ENCODE measurements at regions not wholly inside any gene's neighbourhood (a gene's known extent, or its start where the extent isn't known, plus 50 kb on each side); places are given as distances from the start of the nearest gene placed in this dataset.

- intact Hi-C loops (cut with DNase I) = no loop called here
- DNase-seq (no peak), ATAC-seq (no peak)
- no peaks in the 10 kb centered on the region for H3K36me3 ChIP-seq
- no peak overlapping the region for H3K27ac ChIP-seq
- peaks cover 0 to 8% (median 0%) of the 10 kb centered on the region in 11 donors for H3K9me3 ChIP-seq
- no peak overlapping the region for H3K4me3 ChIP-seq
- H3K4me1 ChIP-seq = no peaks in the 10 kb centered on the region
- H3K27me3 ChIP-seq = no peaks in the 10 kb centered on the region
- WGBS, 2 donors = 94% methylated on average over 5 of the region's 5 CpGs
- TF ChIP-seq CTCF (IDR thresholded peaks at IDR 0.05) = no peak
These were observed 223.0 kb upstream of the ADAMTS5 start for GRCh38 chr21:27189870-27190269.

- Histone ChIP-seq H3K27ac (no peak overlapping the region), H3K27me3 (no peaks in the 10 kb centered on the region), H3K4me3 (no peak overlapping the region), H3K4me1 (peaks cover 0 to 7% (median 0%) of the 10 kb centered on the region in 9 donors), H3K9me3 (no peaks in the 10 kb centered on the region), H3K36me3 (no peaks in the 10 kb centered on the region)
- TF ChIP-seq CTCF (IDR thresholded peaks at IDR 0.05) = no peak
- DNase-seq (no peak), ATAC-seq (peak in 3 of 8 donors; percentile 40 to 61 (median 57))
- intact Hi-C loops (cut with DNase I) = no loop called here
These were observed 206.2 kb upstream of the ADAMTS5 start for GRCh38 chr21:27173053-27173452.

- 55 to 71% methylated on average over 1 of the region's 1 CpG for WGBS, 2 donors
These were observed 204.8 kb upstream of the ADAMTS5 start for GRCh38 chr21:27171707-27172106.

DNA sequence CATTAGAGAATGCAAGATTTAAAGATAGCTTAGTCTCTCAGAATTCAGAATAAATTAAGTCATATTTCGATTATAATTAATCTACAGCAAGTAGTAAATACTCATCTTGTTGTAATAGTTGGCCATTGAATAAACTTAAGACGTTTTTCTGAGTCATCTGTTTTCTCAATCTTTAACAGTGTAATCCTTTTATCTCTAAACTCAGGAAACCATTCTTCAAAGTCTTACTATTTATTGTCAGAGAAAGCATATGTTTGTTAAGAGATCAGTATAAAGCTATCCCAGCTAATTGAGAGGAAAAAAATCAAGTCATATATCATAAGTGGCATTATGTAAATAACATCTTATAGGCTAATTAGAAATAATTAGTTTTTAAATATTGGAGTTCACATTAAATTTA is 201.2 kb upstream of the ADAMTS5 start:
- no peak for TF ChIP-seq CTCF (IDR thresholded peaks at IDR 0.05)
- Histone ChIP-seq H3K27me3 (no peaks in the 10 kb centered on the region), H3K4me3 (no peak overlapping the region), H3K9me3 (peaks cover 0 to 4% (median 0%) of the 10 kb centered on the region in 11 donors), H3K27ac (no peak overlapping the region), H3K36me3 (no peaks in the 10 kb centered on the region), H3K4me1 (peaks cover 0 to 7% (median 0%) of the 10 kb centered on the region in 9 donors)
- ATAC-seq (no peak), DNase-seq (no peak)
- intact Hi-C loops (cut with DNase I) = no loop called here
- 53 to 62% methylated on average over 2 of the region's 2 CpGs for WGBS, 2 donors

More at GRCh38 chr21:27171707-27172106, 204.8 kb upstream of the ADAMTS5 start:
- Histone ChIP-seq H3K4me1 (peaks cover 0 to 7% (median 0%) of the 10 kb centered on the region in 9 donors), H3K4me3 (no peak overlapping the region), H3K36me3 (no peaks in the 10 kb centered on the region), H3K27ac (peak overlapping the region in 4 of 10 donors; percentile 22 to 48 (median 34)), H3K9me3 (peaks cover 0 to 4% (median 0%) of the 10 kb centered on the region in 11 donors), H3K27me3 (no peaks in the 10 kb centered on the region)
- DNase-seq = no peak
- peak in 7 of 8 donors; percentile 46 to 86 (median 69) for ATAC-seq
- intact Hi-C loops (cut with DNase I) = no loop called here
- TF ChIP-seq CTCF (IDR thresholded peaks at IDR 0.05) = no peak

Data from heart right ventricle (tissue), 16 donors.